MCF 10A (cell line): ENCODE measurements at regions not wholly inside any gene's neighbourhood (a gene's known extent, or its start where the extent isn't known, plus 50 kb on each side); places are given as distances from the start of the nearest gene placed in this dataset.
A peak's percentile ranks its signal among the peaks of the same experiment; 100 is the strongest.

ENCODE experiments used
- BruUV-seq: library from RNA; stranded (reverse); fragments of 400-500 nt; replicated peaks from 2 replicates; lab custom pipeline; 2021; lab: Mats Ljungman, UMichigan
- CTCF ChIA-PET: fragments of 300-600 bp; sonication (Branson Sonifier 250); formaldehyde crosslinking; extraction: SDS; loops from one replicate; lab custom pipeline; 2021; ENCODE audit warnings: antibody characterized with exemption, inconsistent platforms; lab: Yijun Ruan, JAX
- POLR2A ChIA-PET: fragments of 300-600, 350-650 bp; sonication (Branson Sonifier 250); formaldehyde crosslinking; extraction: SDS; loops from one replicate; lab custom pipeline; 2020; ENCODE audit warnings: antibody characterized with exemption, inconsistent platforms; lab: Yijun Ruan, JAX
- DNase-seq: peaks from one replicate; pipeline ENCODE4 v3.0.0-alpha.2; 2018; ENCODE audit not compliant: unreplicated experiment
- H3K27ac Mint-ChIP-seq: one replicate; pipeline ENCODE4 v1.8.0; 2022; ENCODE audit warnings: mild to moderate bottlenecking, low read depth, mixed read lengths; ENCODE audit not compliant: unreplicated experiment
- H3K27me3 Mint-ChIP-seq: one replicate; pipeline ENCODE4 v1.8.0; 2022; ENCODE audit warnings: mixed read lengths; ENCODE audit not compliant: insufficient read depth, unreplicated experiment
- H3K36me3 Mint-ChIP-seq: one replicate; pipeline ENCODE4 v1.8.0; 2022; ENCODE audit warnings: mild to moderate bottlenecking, moderate library complexity, mixed read lengths; ENCODE audit not compliant: insufficient read depth, unreplicated experiment
- H3K4me1 Mint-ChIP-seq: one replicate; pipeline ENCODE4 v1.8.0; 2022; ENCODE audit warnings: mixed read lengths; ENCODE audit not compliant: insufficient read depth, unreplicated experiment
- H3K4me3 Mint-ChIP-seq: one replicate; pipeline ENCODE4 v1.8.0; 2022; ENCODE audit warnings: mild to moderate bottlenecking, moderate library complexity, mixed read lengths; ENCODE audit not compliant: unreplicated experiment
- H3K9me3 Mint-ChIP-seq: one replicate; pipeline ENCODE4 v1.8.0; 2022; ENCODE audit warnings: mixed read lengths; ENCODE audit not compliant: unreplicated experiment
- intact Hi-C: fragments of 100-400 bp; cut with micrococcal nuclease; formaldehyde crosslinking; loops from 2 replicates; pipeline ENCODE4 v1.14.1; 2022
- TF ChIP-seq, protein P1 (sequence below): fragments of 200-600 bp; IDR thresholded peaks from one replicate; pipeline ENCODE4 v1.8.0; 2022; ENCODE audit warnings: antibody characterized with exemption, mild to moderate bottlenecking; ENCODE audit not compliant: unreplicated experiment

DNA sequence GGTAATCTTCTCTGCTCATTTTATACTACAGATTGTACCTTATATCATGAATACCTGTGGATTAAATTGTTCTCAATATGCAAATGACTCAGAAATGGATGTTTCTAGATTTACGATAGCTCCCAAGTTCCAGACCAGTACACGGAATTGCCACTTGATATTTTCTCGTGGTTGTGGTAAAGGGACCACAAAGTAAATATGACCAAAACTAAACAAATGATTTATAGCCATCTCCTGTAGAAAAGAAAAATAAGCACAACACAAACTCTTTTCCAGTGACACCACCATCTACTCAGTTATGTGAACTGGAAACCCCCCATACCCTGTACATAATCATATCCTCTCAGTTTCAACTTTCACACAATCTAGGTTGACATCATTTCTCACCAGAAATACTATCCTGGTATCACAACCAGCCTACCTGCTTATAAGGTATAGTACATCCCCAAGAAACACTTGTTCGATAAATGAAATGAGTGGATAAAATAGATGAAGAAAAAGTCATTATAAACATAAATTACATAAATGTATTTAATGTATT, 172.3 kb downstream of the ADGRL4 start:
- Mint-ChIP-seq H3K9me3 (no peaks in the 10 kb centered on the region), H3K27me3 (no peaks in the 10 kb centered on the region), H3K4me1 (peaks cover 42% of the 10 kb centered on the region), H3K27ac (peak overlapping the region; percentile 78), H3K36me3 (no peaks in the 10 kb centered on the region), H3K4me3 (no peak overlapping the region)
- DNase-seq = no peak
- TF ChIP-seq, protein P1, sequence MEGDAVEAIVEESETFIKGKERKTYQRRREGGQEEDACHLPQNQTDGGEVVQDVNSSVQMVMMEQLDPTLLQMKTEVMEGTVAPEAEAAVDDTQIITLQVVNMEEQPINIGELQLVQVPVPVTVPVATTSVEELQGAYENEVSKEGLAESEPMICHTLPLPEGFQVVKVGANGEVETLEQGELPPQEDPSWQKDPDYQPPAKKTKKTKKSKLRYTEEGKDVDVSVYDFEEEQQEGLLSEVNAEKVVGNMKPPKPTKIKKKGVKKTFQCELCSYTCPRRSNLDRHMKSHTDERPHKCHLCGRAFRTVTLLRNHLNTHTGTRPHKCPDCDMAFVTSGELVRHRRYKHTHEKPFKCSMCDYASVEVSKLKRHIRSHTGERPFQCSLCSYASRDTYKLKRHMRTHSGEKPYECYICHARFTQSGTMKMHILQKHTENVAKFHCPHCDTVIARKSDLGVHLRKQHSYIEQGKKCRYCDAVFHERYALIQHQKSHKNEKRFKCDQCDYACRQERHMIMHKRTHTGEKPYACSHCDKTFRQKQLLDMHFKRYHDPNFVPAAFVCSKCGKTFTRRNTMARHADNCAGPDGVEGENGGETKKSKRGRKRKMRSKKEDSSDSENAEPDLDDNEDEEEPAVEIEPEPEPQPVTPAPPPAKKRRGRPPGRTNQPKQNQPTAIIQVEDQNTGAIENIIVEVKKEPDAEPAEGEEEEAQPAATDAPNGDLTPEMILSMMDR = no peak
- ChIA-PET POLR2A (interaction anchor here (0.6 kb wide), 1 partner anchor 234 kb away, joined by 3 read pairs; no protein-coding TSS in a partner anchor), CTCF (interaction anchor here (0.7 to 2.1 kb wide), 2 partner anchors 217 to 363 kb away, joined by 3 to 5 read pairs; no protein-coding TSS in a partner anchor)
- intact Hi-C loops = loop anchor here (10.0 kb wide), 1 partner anchor 699 kb away; no protein-coding TSS in a partner anchor
- no TSS peak for BruUV-seq

DNA sequence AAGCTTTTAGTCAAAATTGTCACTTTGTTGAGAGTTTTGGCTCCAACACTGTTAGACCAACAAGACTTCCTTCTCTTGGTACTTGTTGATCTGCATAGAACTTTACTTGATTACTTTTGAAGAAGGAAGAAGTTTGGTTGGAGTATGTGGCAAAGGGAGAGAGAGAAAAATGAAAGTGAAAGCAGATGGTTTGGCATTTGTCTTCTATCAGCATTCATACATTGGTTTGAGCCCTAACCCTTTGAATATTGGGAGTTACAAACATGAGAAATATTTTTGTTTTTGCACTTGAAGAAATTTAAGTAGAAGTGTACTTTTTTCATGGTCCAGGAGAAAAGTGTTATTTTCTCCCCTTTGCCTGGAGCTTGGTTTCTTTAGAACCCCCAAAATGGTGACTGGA, 169.8 kb downstream of the ADGRL4 start:
- peaks cover 41% of the 10 kb centered on the region for H3K4me1 Mint-ChIP-seq
- intact Hi-C loops = loop anchor here (5.0 to 10.0 kb wide), 3 partner anchors 661 to 1381 kb away; no protein-coding TSS in a partner anchor

DNA sequence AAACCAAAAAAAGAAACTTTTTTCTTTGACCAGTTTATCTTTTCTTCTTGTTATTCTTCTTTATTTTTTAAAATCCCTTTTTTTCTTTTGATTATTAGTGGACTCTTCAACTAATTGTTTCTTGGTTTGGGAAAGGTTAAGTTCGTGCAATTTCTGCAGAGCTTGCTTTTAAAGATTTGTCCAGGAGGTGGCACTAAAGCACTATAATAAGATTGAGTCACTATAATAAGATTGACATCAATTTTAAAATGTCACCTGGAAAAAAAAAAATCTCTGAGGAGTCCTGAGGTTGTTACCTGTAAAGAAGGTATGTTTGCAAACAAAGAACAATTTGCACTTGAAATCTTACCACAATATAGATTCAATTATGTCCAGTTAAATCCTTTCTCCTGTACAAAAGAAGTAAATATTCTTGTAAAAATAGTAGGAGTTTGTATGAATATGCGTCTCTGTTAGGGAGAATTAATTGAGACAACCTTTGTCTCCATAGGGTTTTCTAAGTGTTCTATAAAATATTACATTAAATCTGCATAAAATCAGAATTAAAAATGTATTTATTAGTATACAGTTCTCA, 166.7 kb downstream of the ADGRL4 start:
- no peaks in the 10 kb centered on the region for H3K36me3 Mint-ChIP-seq
- ChIA-PET CTCF (interaction anchor here (0.6 to 5.9 kb wide), 20 partner anchors 14 to 855 kb away, joined by 3 to 91 read pairs (median 4); partner anchors contain the start of gene PTGFR), POLR2A (interaction anchor here (0.7 to 1.6 kb wide), 6 partner anchors 202 to 359 kb away, joined by 3 to 6 read pairs (median 4); partner anchors contain the start of gene IFI44L)
- intact Hi-C loops = loop anchor here (1.0 to 10.0 kb wide), 6 partner anchors 358 to 1378 kb away; no protein-coding TSS in a partner anchor
- H3K4me1 Mint-ChIP-seq = peaks cover 16% of the 10 kb centered on the region
- no TSS peak for BruUV-seq
- no peak overlapping the region for H3K27ac Mint-ChIP-seq
- TF ChIP-seq, protein P1 = peak; percentile 50
- no peaks in the 10 kb centered on the region for H3K9me3 Mint-ChIP-seq
- no peaks in the 10 kb centered on the region for H3K27me3 Mint-ChIP-seq
- no peak overlapping the region for H3K4me3 Mint-ChIP-seq
- peak; percentile 58 for DNase-seq

More for the DNA sequence above, 169.8 kb downstream of the ADGRL4 start:
- ChIA-PET CTCF (interaction anchor here (0.5 to 5.9 kb wide), 4 partner anchors 354 to 705 kb away, joined by 3 to 91 read pairs (median 4); no protein-coding TSS in a partner anchor), POLR2A (no interaction called here)
- no peaks in the 10 kb centered on the region for H3K36me3 Mint-ChIP-seq
- DNase-seq = no peak
- H3K27me3 Mint-ChIP-seq = no peaks in the 10 kb centered on the region
- TF ChIP-seq, protein P1 = no peak
- BruUV-seq = no TSS peak
- H3K4me3 Mint-ChIP-seq = peak overlapping the region; percentile 13
- H3K27ac Mint-ChIP-seq = no peak overlapping the region
- no peaks in the 10 kb centered on the region for H3K9me3 Mint-ChIP-seq
